Breast epithelium (tissue), 3 donors: ENCODE measurements at regions not wholly inside any gene's neighbourhood (a gene's known extent, or its start where the extent isn't known, plus 50 kb on each side); places are given as distances from the start of the nearest gene placed in this dataset.

Source experiments
- POLR2A ChIP-seq: fragments of 450-650 bp; IDR thresholded peaks from one replicate; pipeline ENCODE4 v1.6.1; 2016; ENCODE audit warnings: antibody characterized with exemption, mild to moderate bottlenecking, moderate library complexity
- TF ChIP-seq, protein P1 (sequence below), 3 donors: fragments of 450-650 bp; IDR thresholded peaks; one replicate each; pipeline ENCODE4 v1.5.1; 2016 to 2017; ENCODE audit warnings: antibody characterized with exemption in 3 of 3, mild to moderate bottlenecking in 3 of 3, moderate library complexity in 3 of 3

DNA sequence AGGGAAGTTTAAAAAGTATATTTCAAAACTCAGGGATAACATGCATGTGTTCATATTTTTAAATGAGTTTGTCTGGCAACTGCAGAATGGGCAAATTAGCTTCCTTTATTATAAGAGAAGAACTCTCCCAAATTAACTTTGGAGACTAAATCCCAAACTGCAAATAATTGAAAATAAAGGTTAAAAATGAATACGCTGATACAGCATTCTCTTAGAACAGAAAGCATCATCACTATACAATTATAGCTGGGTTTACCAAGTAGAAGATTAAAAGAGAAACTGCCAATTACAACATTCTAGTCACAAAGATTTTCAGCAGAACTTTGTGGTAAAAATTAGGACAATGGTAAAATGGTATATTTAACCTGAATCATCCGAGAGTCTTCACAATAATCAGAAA, 73.3 kb downstream of the OLFM4 start:
- TF ChIP-seq POLR2A, result no peak
- TF ChIP-seq, protein P1, sequence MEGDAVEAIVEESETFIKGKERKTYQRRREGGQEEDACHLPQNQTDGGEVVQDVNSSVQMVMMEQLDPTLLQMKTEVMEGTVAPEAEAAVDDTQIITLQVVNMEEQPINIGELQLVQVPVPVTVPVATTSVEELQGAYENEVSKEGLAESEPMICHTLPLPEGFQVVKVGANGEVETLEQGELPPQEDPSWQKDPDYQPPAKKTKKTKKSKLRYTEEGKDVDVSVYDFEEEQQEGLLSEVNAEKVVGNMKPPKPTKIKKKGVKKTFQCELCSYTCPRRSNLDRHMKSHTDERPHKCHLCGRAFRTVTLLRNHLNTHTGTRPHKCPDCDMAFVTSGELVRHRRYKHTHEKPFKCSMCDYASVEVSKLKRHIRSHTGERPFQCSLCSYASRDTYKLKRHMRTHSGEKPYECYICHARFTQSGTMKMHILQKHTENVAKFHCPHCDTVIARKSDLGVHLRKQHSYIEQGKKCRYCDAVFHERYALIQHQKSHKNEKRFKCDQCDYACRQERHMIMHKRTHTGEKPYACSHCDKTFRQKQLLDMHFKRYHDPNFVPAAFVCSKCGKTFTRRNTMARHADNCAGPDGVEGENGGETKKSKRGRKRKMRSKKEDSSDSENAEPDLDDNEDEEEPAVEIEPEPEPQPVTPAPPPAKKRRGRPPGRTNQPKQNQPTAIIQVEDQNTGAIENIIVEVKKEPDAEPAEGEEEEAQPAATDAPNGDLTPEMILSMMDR (IDR thresholded peaks at IDR 0.05), result no peak
